IMR-90 (cell line): ENCODE measurements at regions not wholly inside any gene's neighbourhood (a gene's known extent, or its start where the extent isn't known, plus 50 kb on each side); places are given as distances from the start of the nearest gene placed in this dataset.

Source experiments
- ATAC-seq: fragments of 200-7000 bp; cut with Tn5 transposase; 2 replicates; pipeline ENCODE4 v1.9.1; 2020; ENCODE audit warnings: low read depth, mild to moderate bottlenecking, moderate library complexity
- BruUV-seq: library from RNA; stranded (reverse); fragments of 400-500 nt; replicated peaks from 2 replicates; lab custom pipeline; 2021; lab: Mats Ljungman, UMichigan
- CTCF ChIA-PET: fragments of 300-600 bp; formaldehyde crosslinking; extraction: SDS; loops from one replicate; lab custom pipeline; 2021; ENCODE audit warnings: antibody characterized with exemption; lab: Yijun Ruan, JAX
- POLR2A ChIA-PET: fragments of 300-600 bp; sonication (Branson Sonifier 250); formaldehyde crosslinking; loops from one replicate; lab custom pipeline; 2022; ENCODE audit warnings: antibody characterized with exemption; ENCODE audit not compliant: unreplicated experiment; lab: Charles Lee
- DNase-seq: peaks from one replicate; pipeline ENCODE4 v3.0.0; 2013
- H2AFZ ChIP-seq: replicated peaks from 2 replicates; pipeline ENCODE3; 2013; ENCODE audit warnings: low read length, mild to moderate bottlenecking; ENCODE audit not compliant: poor library complexity
- H2AK5ac ChIP-seq: 2 replicates; pipeline ENCODE4 v1.6.1; 2013; ENCODE audit warnings: low read depth, low read length, inconsistent platforms
- H2AK9ac ChIP-seq: replicated peaks from 2 replicates; pipeline ENCODE3; 2013; ENCODE audit warnings: mild to moderate bottlenecking, low read depth, low read length, moderate library complexity; ENCODE audit not compliant: poor library complexity
- H2BK120ac ChIP-seq: 2 replicates; pipeline ENCODE4 v1.6.1; 2013; ENCODE audit warnings: low read depth, low read length, inconsistent platforms
- H2BK15ac ChIP-seq: 3 replicates; pipeline ENCODE4 v1.6.1; 2013; ENCODE audit warnings: low read depth, low read length, inconsistent platforms
- H2BK20ac ChIP-seq: 2 replicates; pipeline ENCODE4 v1.6.1; 2013; ENCODE audit warnings: low read depth, mild to moderate bottlenecking, inconsistent platforms, low read length, moderate library complexity
- H2BK5ac ChIP-seq: 2 replicates; pipeline ENCODE4 v1.6.1; 2013; ENCODE audit warnings: mild to moderate bottlenecking, low read depth, low read length, inconsistent platforms; ENCODE audit not compliant: poor library complexity, severe bottlenecking
- H3K14ac ChIP-seq: replicated peaks from 2 replicates; pipeline ENCODE4 v1.6.1; 2013; ENCODE audit warnings: low read depth, low read length, inconsistent platforms
- H3K18ac ChIP-seq: 2 replicates; pipeline ENCODE4 v1.6.1; 2013; ENCODE audit warnings: low read depth, low read length, control low read depth
- H3K23ac ChIP-seq: 2 replicates; pipeline ENCODE4 v1.6.1; 2013; ENCODE audit warnings: low read depth, low read length, inconsistent platforms
- H3K27ac ChIP-seq: 2 replicates; pipeline ENCODE4 v1.5.1; 2013; ENCODE audit warnings: mild to moderate bottlenecking, control low read depth, low read length; ENCODE audit not compliant: insufficient read depth
- H3K27me3 ChIP-seq: 2 replicates; pipeline ENCODE4 v1.6.1; 2013; ENCODE audit warnings: low read length; ENCODE audit not compliant: control insufficient read depth, insufficient read depth
- H3K36me3 ChIP-seq: 2 replicates; pipeline ENCODE4 v1.6.1; 2013; ENCODE audit warnings: low read length, mixed read lengths; ENCODE audit not compliant: control insufficient read depth, insufficient read depth
- H3K4ac ChIP-seq: 2 replicates; pipeline ENCODE4 v1.6.1; 2013; ENCODE audit warnings: low read depth, low read length, inconsistent platforms
- H3K4me1 ChIP-seq: 2 replicates; pipeline ENCODE4 v1.6.1; 2013; ENCODE audit warnings: low read length, mixed read lengths; ENCODE audit not compliant: control insufficient read depth, insufficient read depth
- H3K4me2 ChIP-seq: 2 replicates; pipeline ENCODE4 v1.6.1; 2013; ENCODE audit warnings: low read depth, mild to moderate bottlenecking, control low read depth, low read length, moderate library complexity
- H3K4me3 ChIP-seq: 2 replicates; pipeline ENCODE4 v1.5.1; 2013; ENCODE audit warnings: low read depth, mild to moderate bottlenecking, control low read depth, low read length, moderate library complexity; ENCODE audit not compliant: insufficient read depth
- H3K56ac ChIP-seq: 2 replicates; pipeline ENCODE4 v1.6.1; 2013; ENCODE audit warnings: low read length, inconsistent platforms; ENCODE audit not compliant: insufficient read depth; ENCODE audit errors: extremely low read depth
- H3K79me1 ChIP-seq, 2 experiments: 2 replicates each; pipeline ENCODE4 v1.6.1; 2013; ENCODE audit warnings: low read length in 2 of 2, inconsistent platforms in 1 of 2, low read depth in 1 of 2
- H3K9ac ChIP-seq: 2 replicates; pipeline ENCODE4 v1.6.1; 2013; ENCODE audit warnings: low read depth, low read length, control low read depth
- H3K9me1 ChIP-seq: 2 replicates; pipeline ENCODE4 v1.6.1; 2013; ENCODE audit warnings: low read length, inconsistent platforms; ENCODE audit not compliant: insufficient read depth
- H3K9me3 ChIP-seq: 2 replicates; pipeline ENCODE4 v1.6.1; 2013; ENCODE audit warnings: low read length; ENCODE audit not compliant: control insufficient read depth, insufficient read depth
- H4K20me1 ChIP-seq: 2 replicates; pipeline ENCODE4 v1.6.1; 2013; ENCODE audit warnings: low read length, inconsistent platforms; ENCODE audit not compliant: insufficient read depth
- H4K5ac ChIP-seq: 2 replicates; pipeline ENCODE4 v1.6.1; 2013; ENCODE audit warnings: mild to moderate bottlenecking, low read depth, low read length, control low read depth
- H4K8ac ChIP-seq, 2 experiments: 2 replicates each; pipeline ENCODE4 v1.6.1; 2013; ENCODE audit warnings: low read depth in 2 of 2, low read length in 2 of 2, control low read depth in 1 of 2, inconsistent platforms in 1 of 2
- H4K91ac ChIP-seq: 2 replicates; pipeline ENCODE4 v1.6.1; 2013; ENCODE audit warnings: low read depth, low read length, inconsistent platforms; ENCODE audit not compliant: insufficient read depth
- BHLHE40 ChIP-seq: fragments of 150-350 bp; IDR thresholded peaks from 2 replicates; pipeline ENCODE4 v1.6.1; 2016; ENCODE audit warnings: mild to moderate bottlenecking, low read depth, low read length
- CEBPB ChIP-seq: IDR thresholded peaks from 2 replicates; pipeline ENCODE4 v1.6.1; 2012; ENCODE audit warnings: low read depth, low read length, improper control_type of control experiment
- CHD1 ChIP-seq: IDR thresholded peaks from 2 replicates; pipeline ENCODE4 v1.6.1; 2012; ENCODE audit warnings: low read depth, low read length, improper control_type of control experiment
- FOS ChIP-seq: fragments of 150-350 bp; IDR thresholded peaks from 2 replicates; pipeline ENCODE4 v1.6.1; 2016; ENCODE audit warnings: low read depth, low read length
- MAFK ChIP-seq: IDR thresholded peaks from 2 replicates; pipeline ENCODE4 v1.6.1; 2012; ENCODE audit warnings: low read depth, low read length, improper control_type of control experiment
- MAZ ChIP-seq: IDR thresholded peaks from 2 replicates; pipeline ENCODE4 v1.6.1; 2012; ENCODE audit warnings: low read depth, mild to moderate bottlenecking, low read length, improper control_type of control experiment, moderate library complexity, borderline replicate concordance
- MXI1 ChIP-seq: IDR thresholded peaks from 2 replicates; pipeline ENCODE4 v1.6.1; 2012; ENCODE audit warnings: low read depth, mild to moderate bottlenecking, low read length, moderate library complexity, borderline replicate concordance
- NFE2L2 ChIP-seq: fragments of 150-350 bp; IDR thresholded peaks from 2 replicates; pipeline ENCODE4 v1.6.1; 2016; ENCODE audit warnings: low read depth, mild to moderate bottlenecking, low read length
- POLR2A ChIP-seq: IDR thresholded peaks from 2 replicates; pipeline ENCODE4 v1.6.1; 2012; ENCODE audit warnings: mild to moderate bottlenecking, low read depth, low read length
- RAD21 ChIP-seq: IDR thresholded peaks from 2 replicates; pipeline ENCODE4 v1.6.1; 2012; ENCODE audit warnings: low read length, improper control_type of control experiment
- RCOR1 ChIP-seq: IDR thresholded peaks from 2 replicates; pipeline ENCODE4 v1.6.1; 2012; ENCODE audit warnings: mild to moderate bottlenecking, low read length, improper control_type of control experiment; ENCODE audit not compliant: insufficient replicate concordance
- RFX5 ChIP-seq: IDR thresholded peaks from 2 replicates; pipeline ENCODE4 v1.8.0; 2012; ENCODE audit warnings: low read depth, mild to moderate bottlenecking, low read length, moderate library complexity
- SMC3 ChIP-seq: fragments of 150-350 bp; IDR thresholded peaks from 2 replicates; pipeline ENCODE4 v1.6.1; 2016; ENCODE audit warnings: low read depth, mild to moderate bottlenecking, antibody characterized with exemption, low read length, moderate library complexity
- WGBS, 2 experiments: methylation state at CpG; one replicate each; pipeline versions ENCODE4 v1.1.5 to v1.1.7; 2013; ENCODE audit warnings: missing lambda C conversion rate in 2 of 2; ENCODE audit not compliant: insufficient read length in 1 of 2; ENCODE audit errors: extremely low coverage in 2 of 2; 5-methylcytosine and 5-hydroxymethylcytosine counted together
- dilution Hi-C: fragments of 300-500 bp; cut with HindIII; formaldehyde crosslinking; loops from one replicate; pipeline ENCODE4 v1.14.3; 2018; ENCODE audit warnings: low sequenced_read_pairs; ENCODE audit not compliant: unreplicated experiment
- in situ Hi-C: fragments of 300-500 bp; cut with MboI; formaldehyde crosslinking; loops from 3 replicates; pipeline ENCODE4 v1.14.3; 2019; ENCODE audit warnings: low sequenced_read_pairs, inconsistent platforms, mixed read lengths
- intact Hi-C: fragments of 100-400 bp; cut with micrococcal nuclease; formaldehyde crosslinking; loops from 2 replicates; pipeline ENCODE4 v1.10.0; 2022
- TF ChIP-seq, protein P1 (sequence below): fragments of 150-350 bp; IDR thresholded peaks from 2 replicates; pipeline ENCODE4 v1.6.1; 2016; ENCODE audit warnings: low read depth, mild to moderate bottlenecking, low read length, moderate library complexity, borderline replicate concordance
- TF ChIP-seq, protein P2 (sequence below): fragments of 150-350 bp; IDR thresholded peaks from 2 replicates; pipeline ENCODE4 v1.6.1; 2017; ENCODE audit warnings: mild to moderate bottlenecking, antibody characterized with exemption, low read length, low read depth
- TF ChIP-seq, protein P3 (sequence below): conservative IDR thresholded peaks from 2 replicates; pipeline ENCODE4 v1.5.1; 2012; ENCODE audit warnings: mild to moderate bottlenecking, low read depth, low read length, improper control_type of control experiment

DNA sequence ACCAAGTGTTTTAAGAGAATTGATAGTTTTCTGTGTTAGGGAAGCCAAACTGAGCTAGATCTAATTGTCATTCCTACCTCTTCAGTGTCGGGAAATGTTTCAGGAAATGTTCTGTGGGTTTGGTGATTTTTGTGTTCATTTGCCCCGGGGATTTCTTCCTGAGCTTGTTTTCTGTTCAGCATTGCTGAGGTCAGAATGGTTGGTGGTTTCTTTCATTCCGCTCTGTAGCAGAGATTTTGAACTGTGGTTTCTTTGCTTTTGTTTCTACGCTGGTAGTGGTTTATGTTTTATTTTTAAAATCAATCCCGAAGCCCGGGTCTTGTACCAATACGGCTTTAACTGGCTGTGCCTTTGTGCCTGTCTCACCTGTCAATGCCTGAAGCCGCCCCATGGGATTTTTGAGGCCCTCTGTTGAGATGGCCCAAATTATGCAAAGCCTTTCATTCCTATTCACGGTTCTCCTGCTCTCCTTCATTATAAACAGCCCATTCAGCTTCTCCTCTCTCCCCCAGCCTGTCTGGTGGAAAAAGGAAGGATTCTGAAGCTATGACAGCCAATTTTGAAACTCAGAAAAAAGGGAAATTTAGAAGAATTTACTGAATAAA is 417.2 kb upstream of the KAZN start:
- no peak for DNase-seq

More for the DNA sequence above, 417.2 kb upstream of the KAZN start:
- H4K20me1 ChIP-seq: no peaks in the 10 kb centered on the region
- H2BK20ac ChIP-seq: no peak overlapping the region
- H2BK120ac ChIP-seq: no peak overlapping the region
- H3K23ac ChIP-seq: no peak overlapping the region
- intact Hi-C loops: no loop called here
- ChIA-PET CTCF (no interaction called here), POLR2A (no interaction called here)
- in situ Hi-C loops: no loop called here
- H2BK5ac ChIP-seq: no peak overlapping the region
- BruUV-seq: no TSS peak
- WGBS, 2 experiments: 31% methylated on average over 3 of the region's 9 CpGs; no CpG with 5 or more reads in 1 of the 2 experiments
- H3K9me1 ChIP-seq: no peaks in the 10 kb centered on the region
- H2AK9ac ChIP-seq: no peak overlapping the region
- H4K5ac ChIP-seq: no peak overlapping the region
- H3K36me3 ChIP-seq: no peaks in the 10 kb centered on the region
- no peak for TF ChIP-seq RCOR1
- no peak for TF ChIP-seq MAZ
- TF ChIP-seq CHD1: no peak
- TF ChIP-seq, protein P1, sequence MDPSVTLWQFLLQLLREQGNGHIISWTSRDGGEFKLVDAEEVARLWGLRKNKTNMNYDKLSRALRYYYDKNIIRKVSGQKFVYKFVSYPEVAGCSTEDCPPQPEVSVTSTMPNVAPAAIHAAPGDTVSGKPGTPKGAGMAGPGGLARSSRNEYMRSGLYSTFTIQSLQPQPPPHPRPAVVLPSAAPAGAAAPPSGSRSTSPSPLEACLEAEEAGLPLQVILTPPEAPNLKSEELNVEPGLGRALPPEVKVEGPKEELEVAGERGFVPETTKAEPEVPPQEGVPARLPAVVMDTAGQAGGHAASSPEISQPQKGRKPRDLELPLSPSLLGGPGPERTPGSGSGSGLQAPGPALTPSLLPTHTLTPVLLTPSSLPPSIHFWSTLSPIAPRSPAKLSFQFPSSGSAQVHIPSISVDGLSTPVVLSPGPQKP: no peak
- no peak for TF ChIP-seq CEBPB
- no peak for TF ChIP-seq POLR2A
- no peak for TF ChIP-seq SMC3
- TF ChIP-seq RFX5: no peak
- TF ChIP-seq, protein P2, sequence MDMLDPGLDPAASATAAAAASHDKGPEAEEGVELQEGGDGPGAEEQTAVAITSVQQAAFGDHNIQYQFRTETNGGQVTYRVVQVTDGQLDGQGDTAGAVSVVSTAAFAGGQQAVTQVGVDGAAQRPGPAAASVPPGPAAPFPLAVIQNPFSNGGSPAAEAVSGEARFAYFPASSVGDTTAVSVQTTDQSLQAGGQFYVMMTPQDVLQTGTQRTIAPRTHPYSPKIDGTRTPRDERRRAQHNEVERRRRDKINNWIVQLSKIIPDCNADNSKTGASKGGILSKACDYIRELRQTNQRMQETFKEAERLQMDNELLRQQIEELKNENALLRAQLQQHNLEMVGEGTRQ: no peak
- TF ChIP-seq FOS: no peak
- no peak for TF ChIP-seq RAD21
- no peak for TF ChIP-seq MXI1
- TF ChIP-seq NFE2L2: no peak
- TF ChIP-seq MAFK: no peak
- TF ChIP-seq BHLHE40: no peak
- TF ChIP-seq, protein P3, sequence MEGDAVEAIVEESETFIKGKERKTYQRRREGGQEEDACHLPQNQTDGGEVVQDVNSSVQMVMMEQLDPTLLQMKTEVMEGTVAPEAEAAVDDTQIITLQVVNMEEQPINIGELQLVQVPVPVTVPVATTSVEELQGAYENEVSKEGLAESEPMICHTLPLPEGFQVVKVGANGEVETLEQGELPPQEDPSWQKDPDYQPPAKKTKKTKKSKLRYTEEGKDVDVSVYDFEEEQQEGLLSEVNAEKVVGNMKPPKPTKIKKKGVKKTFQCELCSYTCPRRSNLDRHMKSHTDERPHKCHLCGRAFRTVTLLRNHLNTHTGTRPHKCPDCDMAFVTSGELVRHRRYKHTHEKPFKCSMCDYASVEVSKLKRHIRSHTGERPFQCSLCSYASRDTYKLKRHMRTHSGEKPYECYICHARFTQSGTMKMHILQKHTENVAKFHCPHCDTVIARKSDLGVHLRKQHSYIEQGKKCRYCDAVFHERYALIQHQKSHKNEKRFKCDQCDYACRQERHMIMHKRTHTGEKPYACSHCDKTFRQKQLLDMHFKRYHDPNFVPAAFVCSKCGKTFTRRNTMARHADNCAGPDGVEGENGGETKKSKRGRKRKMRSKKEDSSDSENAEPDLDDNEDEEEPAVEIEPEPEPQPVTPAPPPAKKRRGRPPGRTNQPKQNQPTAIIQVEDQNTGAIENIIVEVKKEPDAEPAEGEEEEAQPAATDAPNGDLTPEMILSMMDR: no peak
- dilution Hi-C loops: no loop called here
- H3K4me1 ChIP-seq: no peaks in the 10 kb centered on the region
- no peaks in the 10 kb centered on the region for H3K27me3 ChIP-seq
- H3K4me3 ChIP-seq: no peak overlapping the region
- no peak overlapping the region for H2AK5ac ChIP-seq
- H4K8ac ChIP-seq: no peak overlapping the region
- H3K18ac ChIP-seq: no peak overlapping the region
- peaks cover 6% of the 10 kb centered on the region for H3K9me3 ChIP-seq
- ATAC-seq: no peak
- no peak overlapping the region for H3K56ac ChIP-seq
- no peak overlapping the region for H4K91ac ChIP-seq
- no peak overlapping the region for H3K9ac ChIP-seq
- H3K4me2 ChIP-seq: no peak overlapping the region
- H3K79me1 ChIP-seq: no peaks in the 10 kb centered on the region
- no peak overlapping the region for H3K27ac ChIP-seq
- H3K14ac ChIP-seq: no peak overlapping the region
- H2AFZ ChIP-seq: no peak overlapping the region
- H3K4ac ChIP-seq: no peak overlapping the region
- no peak overlapping the region for H2BK15ac ChIP-seq
